GM23338 (cell line): ENCODE measurements at regions not wholly inside any gene's neighbourhood (a gene's known extent, or its start where the extent isn't known, plus 50 kb on each side); places are given as distances from the start of the nearest gene placed in this dataset.

Source experiments
- CREB1 ChIP-seq: fragments of 250-450 bp; sonication (Bioruptor Pico); IDR thresholded peaks from 2 replicates; pipeline ENCODE4 v1.5.0; 2020; ENCODE audit warnings: low read depth, mild to moderate bottlenecking, moderate library complexity
- ETS1 ChIP-seq: IDR thresholded peaks from 2 replicates; pipeline ENCODE4 v1.6.1; 2016; ENCODE audit warnings: antibody characterized with exemption
- EZH2 ChIP-seq: fragments of 200-600 bp; sonication (generic); IDR thresholded peaks from one replicate; pipeline ENCODE4 v1.8.0; 2017; ENCODE audit warnings: antibody characterized with exemption, mild to moderate bottlenecking, low read depth; ENCODE audit not compliant: unreplicated experiment
- EZH2phosphoT487 ChIP-seq: fragments of 200-600 bp; sonication (generic); IDR thresholded peaks from one replicate; pipeline ENCODE4 v1.8.1; 2018; ENCODE audit warnings: antibody characterized with exemption; ENCODE audit not compliant: unreplicated experiment
- JUNB ChIP-seq: IDR thresholded peaks from one replicate; pipeline ENCODE4 v1.6.1; 2016; ENCODE audit warnings: antibody characterized with exemption; ENCODE audit not compliant: unreplicated experiment
- POLR2AphosphoS5 ChIP-seq: IDR thresholded peaks from 2 replicates; pipeline ENCODE4 v1.6.1; 2016; ENCODE audit warnings: antibody characterized with exemption, low read depth
- REST ChIP-seq: IDR thresholded peaks from one replicate; pipeline ENCODE4 v1.6.1; 2018; ENCODE audit warnings: antibody characterized with exemption; ENCODE audit not compliant: unreplicated experiment
- STAT1 ChIP-seq: IDR thresholded peaks from one replicate; pipeline ENCODE4 v1.6.1; 2016; ENCODE audit warnings: antibody characterized with exemption; ENCODE audit not compliant: unreplicated experiment
- ZNF114 ChIP-seq: fragments of 250-450 bp; sonication (Bioruptor Pico); IDR thresholded peaks from 2 replicates; pipeline ENCODE4 v1.5.0; 2020; ENCODE audit warnings: mild to moderate bottlenecking, moderate library complexity
- ZNF331 ChIP-seq: fragments of 250-450 bp; sonication (Bioruptor Pico); IDR thresholded peaks from 2 replicates; pipeline ENCODE4 v1.5.0; 2020; ENCODE audit warnings: low read depth, mild to moderate bottlenecking, moderate library complexity
- TF ChIP-seq, protein P1 (sequence below), 2 experiments: fragments of 200-600 bp in 1 of 2; sonication (generic) in 1 of 2; conservative IDR thresholded peaks; 2 replicates each; pipeline versions ENCODE4 v1.5.1 to v1.6.1; 2016 to 2017; ENCODE audit warnings: antibody characterized with exemption in 2 of 2, low read depth in 2 of 2, mild to moderate bottlenecking in 2 of 2, moderate library complexity in 1 of 2
- TF ChIP-seq, protein P2 (sequence below): fragments of 250-450 bp; sonication (Bioruptor Pico); IDR thresholded peaks from 2 replicates; pipeline ENCODE4 v1.5.0; 2020; ENCODE audit warnings: mild to moderate bottlenecking, moderate library complexity

DNA sequence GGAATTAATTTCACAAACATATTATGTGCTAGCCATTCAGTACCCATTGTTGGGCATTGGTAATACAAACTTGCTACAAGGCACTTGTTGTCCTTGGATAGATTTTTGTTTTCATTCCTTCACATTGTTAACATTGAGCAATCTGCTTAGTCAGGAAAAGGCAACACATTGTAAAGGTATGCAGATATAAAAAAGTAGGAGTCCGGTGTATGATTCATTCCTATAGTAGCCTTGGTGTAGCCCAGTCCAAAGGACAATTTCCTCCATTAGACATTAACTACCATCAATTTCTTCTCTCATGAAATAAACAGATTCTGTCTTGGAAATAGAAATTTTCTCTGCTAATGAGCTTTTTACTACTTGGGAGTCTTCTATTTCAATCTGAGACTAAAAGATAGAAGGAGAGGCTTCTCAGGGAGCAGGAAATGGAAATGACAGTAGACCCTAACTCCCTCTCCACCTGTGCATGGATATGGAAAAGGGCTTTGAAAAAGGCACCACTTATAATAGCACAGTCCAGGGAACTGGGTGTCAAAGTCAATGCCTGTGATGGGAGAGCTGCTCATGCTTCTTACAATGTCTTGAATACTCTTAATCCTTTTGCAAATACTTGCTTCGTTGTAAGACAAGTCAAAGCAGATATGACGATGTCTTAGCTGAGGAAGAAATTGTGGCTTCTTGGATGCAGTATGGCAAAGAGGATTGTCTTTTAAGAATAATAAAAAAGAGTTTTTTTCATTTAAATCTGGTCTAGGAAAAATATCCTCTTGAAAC, 369.4 kb upstream of the CITED2 start:
- TF ChIP-seq, protein P1, sequence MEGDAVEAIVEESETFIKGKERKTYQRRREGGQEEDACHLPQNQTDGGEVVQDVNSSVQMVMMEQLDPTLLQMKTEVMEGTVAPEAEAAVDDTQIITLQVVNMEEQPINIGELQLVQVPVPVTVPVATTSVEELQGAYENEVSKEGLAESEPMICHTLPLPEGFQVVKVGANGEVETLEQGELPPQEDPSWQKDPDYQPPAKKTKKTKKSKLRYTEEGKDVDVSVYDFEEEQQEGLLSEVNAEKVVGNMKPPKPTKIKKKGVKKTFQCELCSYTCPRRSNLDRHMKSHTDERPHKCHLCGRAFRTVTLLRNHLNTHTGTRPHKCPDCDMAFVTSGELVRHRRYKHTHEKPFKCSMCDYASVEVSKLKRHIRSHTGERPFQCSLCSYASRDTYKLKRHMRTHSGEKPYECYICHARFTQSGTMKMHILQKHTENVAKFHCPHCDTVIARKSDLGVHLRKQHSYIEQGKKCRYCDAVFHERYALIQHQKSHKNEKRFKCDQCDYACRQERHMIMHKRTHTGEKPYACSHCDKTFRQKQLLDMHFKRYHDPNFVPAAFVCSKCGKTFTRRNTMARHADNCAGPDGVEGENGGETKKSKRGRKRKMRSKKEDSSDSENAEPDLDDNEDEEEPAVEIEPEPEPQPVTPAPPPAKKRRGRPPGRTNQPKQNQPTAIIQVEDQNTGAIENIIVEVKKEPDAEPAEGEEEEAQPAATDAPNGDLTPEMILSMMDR (conservative IDR thresholded peaks at IDR 0.05; ENCODE audit: low read depth in 2 of 2) = no peak
- TF ChIP-seq EZH2phosphoT487 (no peak), CREB1 (CRISPR knock-in tag) (no peak), POLR2AphosphoS5 (no peak), REST (no peak), EZH2 (no peak), JUNB (no peak), ZNF114 (CRISPR knock-in tag) (no peak), STAT1 (no peak), ETS1 (no peak), ZNF331 (CRISPR knock-in tag) (no peak)
- TF ChIP-seq, protein P2, sequence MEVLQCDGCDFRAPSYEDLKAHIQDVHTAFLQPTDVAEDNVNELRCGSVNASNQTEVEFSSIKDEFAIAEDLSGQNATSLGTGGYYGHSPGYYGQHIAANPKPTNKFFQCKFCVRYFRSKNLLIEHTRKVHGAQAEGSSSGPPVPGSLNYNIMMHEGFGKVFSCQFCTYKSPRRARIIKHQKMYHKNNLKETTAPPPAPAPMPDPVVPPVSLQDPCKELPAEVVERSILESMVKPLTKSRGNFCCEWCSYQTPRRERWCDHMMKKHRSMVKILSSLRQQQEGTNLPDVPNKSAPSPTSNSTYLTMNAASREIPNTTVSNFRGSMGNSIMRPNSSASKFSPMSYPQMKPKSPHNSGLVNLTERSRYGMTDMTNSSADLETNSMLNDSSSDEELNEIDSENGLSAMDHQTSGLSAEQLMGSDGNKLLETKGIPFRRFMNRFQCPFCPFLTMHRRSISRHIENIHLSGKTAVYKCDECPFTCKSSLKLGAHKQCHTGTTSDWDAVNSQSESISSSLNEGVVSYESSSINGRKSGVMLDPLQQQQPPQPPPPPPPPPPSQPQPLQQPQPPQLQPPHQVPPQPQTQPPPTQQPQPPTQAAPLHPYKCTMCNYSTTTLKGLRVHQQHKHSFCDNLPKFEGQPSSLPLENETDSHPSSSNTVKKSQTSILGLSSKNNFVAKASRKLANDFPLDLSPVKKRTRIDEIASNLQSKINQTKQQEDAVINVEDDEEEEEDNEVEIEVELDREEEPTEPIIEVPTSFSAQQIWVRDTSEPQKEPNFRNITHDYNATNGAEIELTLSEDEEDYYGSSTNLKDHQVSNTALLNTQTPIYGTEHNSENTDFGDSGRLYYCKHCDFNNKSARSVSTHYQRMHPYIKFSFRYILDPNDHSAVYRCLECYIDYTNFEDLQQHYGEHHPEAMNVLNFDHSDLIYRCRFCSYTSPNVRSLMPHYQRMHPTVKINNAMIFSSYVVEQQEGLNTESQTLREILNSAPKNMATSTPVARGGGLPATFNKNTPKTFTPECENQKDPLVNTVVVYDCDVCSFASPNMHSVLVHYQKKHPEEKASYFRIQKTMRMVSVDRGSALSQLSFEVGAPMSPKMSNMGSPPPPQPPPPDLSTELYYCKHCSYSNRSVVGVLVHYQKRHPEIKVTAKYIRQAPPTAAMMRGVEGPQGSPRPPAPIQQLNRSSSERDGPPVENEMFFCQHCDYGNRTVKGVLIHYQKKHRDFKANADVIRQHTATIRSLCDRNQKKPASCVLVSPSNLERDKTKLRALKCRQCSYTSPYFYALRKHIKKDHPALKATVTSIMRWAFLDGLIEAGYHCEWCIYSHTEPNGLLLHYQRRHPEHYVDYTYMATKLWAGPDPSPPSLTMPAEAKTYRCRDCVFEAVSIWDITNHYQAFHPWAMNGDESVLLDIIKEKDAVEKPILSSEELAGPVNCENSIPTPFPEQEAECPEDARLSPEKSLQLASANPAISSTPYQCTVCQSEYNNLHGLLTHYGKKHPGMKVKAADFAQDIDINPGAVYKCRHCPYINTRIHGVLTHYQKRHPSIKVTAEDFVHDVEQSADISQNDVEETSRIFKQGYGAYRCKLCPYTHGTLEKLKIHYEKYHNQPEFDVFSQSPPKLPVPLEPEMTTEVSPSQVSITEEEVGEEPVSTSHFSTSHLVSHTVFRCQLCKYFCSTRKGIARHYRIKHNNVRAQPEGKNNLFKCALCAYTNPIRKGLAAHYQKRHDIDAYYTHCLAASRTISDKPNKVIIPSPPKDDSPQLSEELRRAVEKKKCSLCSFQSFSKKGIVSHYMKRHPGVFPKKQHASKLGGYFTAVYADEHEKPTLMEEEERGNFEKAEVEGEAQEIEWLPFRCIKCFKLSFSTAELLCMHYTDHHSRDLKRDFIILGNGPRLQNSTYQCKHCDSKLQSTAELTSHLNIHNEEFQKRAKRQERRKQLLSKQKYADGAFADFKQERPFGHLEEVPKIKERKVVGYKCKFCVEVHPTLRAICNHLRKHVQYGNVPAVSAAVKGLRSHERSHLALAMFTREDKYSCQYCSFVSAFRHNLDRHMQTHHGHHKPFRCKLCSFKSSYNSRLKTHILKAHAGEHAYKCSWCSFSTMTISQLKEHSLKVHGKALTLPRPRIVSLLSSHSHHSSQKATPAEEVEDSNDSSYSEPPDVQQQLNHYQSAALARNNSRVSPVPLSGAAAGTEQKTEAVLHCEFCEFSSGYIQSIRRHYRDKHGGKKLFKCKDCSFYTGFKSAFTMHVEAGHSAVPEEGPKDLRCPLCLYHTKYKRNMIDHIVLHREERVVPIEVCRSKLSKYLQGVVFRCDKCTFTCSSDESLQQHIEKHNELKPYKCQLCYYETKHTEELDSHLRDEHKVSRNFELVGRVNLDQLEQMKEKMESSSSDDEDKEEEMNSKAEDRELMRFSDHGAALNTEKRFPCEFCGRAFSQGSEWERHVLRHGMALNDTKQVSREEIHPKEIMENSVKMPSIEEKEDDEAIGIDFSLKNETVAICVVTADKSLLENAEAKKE (CRISPR knock-in tag) = no peak
